WERI-Rb-1 (cell line): ENCODE measurements at regions not wholly inside any gene's neighbourhood (a gene's known extent, or its start where the extent isn't known, plus 50 kb on each side); places are given as distances from the start of the nearest gene placed in this dataset.
A peak's percentile ranks its signal among the peaks of the same experiment; 100 is the strongest.
"Not testable (repeated sequence)": the region's sequence is repeated elsewhere in the genome, so short reads cannot be mapped to it uniquely, and the experiment has no call there.

Experiments used
- DNase-seq: peaks from one replicate; pipeline ENCODE4 v3.0.0-alpha.2; 2020
- H3K27ac ChIP-seq: fragments of 250-450 bp; sonication (Bioruptor Pico); 2 replicates; pipeline ENCODE4 v1.5.1; 2020; ENCODE audit warnings: mild to moderate bottlenecking, moderate library complexity
- H3K27me3 ChIP-seq: fragments of 250-450 bp; sonication (Bioruptor Pico); 2 replicates; pipeline ENCODE4 v1.5.1; 2021; ENCODE audit warnings: mild to moderate bottlenecking, low read depth, moderate library complexity; ENCODE audit not compliant: insufficient read depth, severe bottlenecking
- H3K36me3 ChIP-seq: fragments of 250-450 bp; sonication (Bioruptor Pico); 2 replicates; pipeline ENCODE4 v1.5.1; 2020; ENCODE audit warnings: mild to moderate bottlenecking, moderate library complexity
- H3K4me3 ChIP-seq: 2 replicates; pipeline ENCODE4 v1.5.1; 2011; ENCODE audit warnings: low read depth, mild to moderate bottlenecking, control low read depth, low read length
- H3K9me3 ChIP-seq: fragments of 250-450 bp; sonication (Bioruptor Pico); 2 replicates; pipeline ENCODE4 v1.5.1; 2021; ENCODE audit warnings: mild to moderate bottlenecking, moderate library complexity; ENCODE audit not compliant: severe bottlenecking
- CTCF ChIP-seq: IDR thresholded peaks from 2 replicates; pipeline ENCODE4 v1.5.1; 2011; ENCODE audit warnings: low read depth, mild to moderate bottlenecking, control low read depth, inconsistent platforms, low read length

- not testable (repeated sequence) for H3K9me3 ChIP-seq, H3K36me3 ChIP-seq, H3K27me3 ChIP-seq, H3K27ac ChIP-seq, DNase-seq, H3K4me3 ChIP-seq
Measured at GRCh38 chr9:97248252-97248651, 59.2 kb upstream of the CCDC180 start.

- H3K36me3 ChIP-seq, result no peaks in the 10 kb centered on the region; the same call in 1 of the 2 replicates
- no peak overlapping the region for H3K27ac ChIP-seq
- TF ChIP-seq CTCF, result no peak
- H3K27me3 ChIP-seq, result no peaks in the 10 kb centered on the region
- no peaks in the 10 kb centered on the region for H3K9me3 ChIP-seq
- no peak for DNase-seq
- H3K4me3 ChIP-seq, result no peak overlapping the region
Measured at GRCh38 chr9:97243606-97244005, 63.9 kb upstream of the CCDC180 start.

- H3K27me3 ChIP-seq, DNase-seq, H3K4me3 ChIP-seq, H3K27ac ChIP-seq, H3K36me3 ChIP-seq, H3K9me3 ChIP-seq: not testable (repeated sequence)
Measured at GRCh38 chr9:97241430-97241829, 66.0 kb upstream of the CCDC180 start.

GRCh38 chr9:97237951-97238889 is 69.2 kb upstream of the CCDC180 start:
- peak overlapping the region; percentile 60 for H3K4me3 ChIP-seq
- no peaks in the 10 kb centered on the region for H3K27me3 ChIP-seq
- H3K36me3 ChIP-seq, result no peaks in the 10 kb centered on the region
- 0 out of 2 replicates have a peak, but pooled peaks have one; percentile 4 for TF ChIP-seq CTCF
- DNase-seq, result peak; percentile 95
- H3K27ac ChIP-seq, result peak overlapping the region; percentile 82
- H3K9me3 ChIP-seq, result peaks cover 4% of the 10 kb centered on the region

- no peak for TF ChIP-seq CTCF
- H3K9me3 ChIP-seq, result peaks cover 4% of the 10 kb centered on the region
- H3K27ac ChIP-seq, result peak overlapping the region; percentile 82
- no peak for DNase-seq
- H3K36me3 ChIP-seq, result no peaks in the 10 kb centered on the region
- no peak overlapping the region; the same call in 1 of the 2 replicates for H3K4me3 ChIP-seq
- no peaks in the 10 kb centered on the region for H3K27me3 ChIP-seq
Measured at GRCh38 chr9:97237311-97237786, 70.1 kb upstream of the CCDC180 start.

GRCh38 chr9:97233009-97233400 is 74.5 kb upstream of the CCDC180 start:
- not testable (repeated sequence) for H3K27me3 ChIP-seq, H3K9me3 ChIP-seq, H3K4me3 ChIP-seq, DNase-seq, H3K36me3 ChIP-seq
- peak overlapping the region; percentile 79 for H3K27ac ChIP-seq

- peak overlapping the region; percentile 79 for H3K27ac ChIP-seq
- H3K36me3 ChIP-seq, H3K27me3 ChIP-seq, H3K4me3 ChIP-seq, H3K9me3 ChIP-seq: not testable (repeated sequence)
- peak; percentile 80 for DNase-seq
Measured at GRCh38 chr9:97232060-97233008, 75.1 kb upstream of the CCDC180 start.

- Histone ChIP-seq H3K27me3 (peaks cover 31% of the 10 kb centered on the region), H3K4me3 (peak overlapping the region; percentile 39)
- H3K27ac ChIP-seq, H3K36me3 ChIP-seq, DNase-seq, H3K9me3 ChIP-seq: not testable (repeated sequence)
Measured at GRCh38 chr9:97222393-97222792, 85.1 kb upstream of the CCDC180 start.
